T47D (cell line): ENCODE measurements at regions not wholly inside any gene's neighbourhood (a gene's known extent, or its start where the extent isn't known, plus 50 kb on each side); places are given as distances from the start of the nearest gene placed in this dataset.

Experiments used
- DNase-seq, 2 experiments: peaks; one replicate each; pipeline versions ENCODE4 v3.0.0 to v3.0.0-alpha.2; 2011 to 2012; ENCODE audit warnings: low read depth in 1 of 2, low spot score in 1 of 2
- JUND ChIP-seq: IDR thresholded peaks from 2 replicates; pipeline ENCODE4 v1.6.1; 2012; ENCODE audit warnings: low read depth
- in situ Hi-C: cut with HindIII; loops from 2 replicates; pipeline ENCODE4 v1.10.0; 2016; ENCODE audit warnings: low sequenced_read_pairs, low pct_unique_long_range_greater_than_20kb

- no peak for TF ChIP-seq JUND
- DNase-seq = no peak
- in situ Hi-C loops = no loop called here
Measured at GRCh38 chr13:79171141-79172061, 234.7 kb downstream of the RBM26 start.

- TF ChIP-seq JUND = no peak
- no peak for DNase-seq
- in situ Hi-C loops = no loop called here
Measured at GRCh38 chr13:79160818-79161217, 245.2 kb downstream of the RBM26 start.

GRCh38 chr13:79155883-79156282 is 250.2 kb downstream of the RBM26 start:
- DNase-seq = no peak
- no peak for TF ChIP-seq JUND
- in situ Hi-C loops = no loop called here

GRCh38 chr13:79149210-79149609 is 256.8 kb downstream of the RBM26 start:
- in situ Hi-C loops = no loop called here
- TF ChIP-seq JUND = no peak
- no peak for DNase-seq

GRCh38 chr13:79141082-79141481 is 265.0 kb downstream of the RBM26 start:
- no peak for DNase-seq
- in situ Hi-C loops = no loop called here
- no peak for TF ChIP-seq JUND

GRCh38 chr13:79128158-79128557 is 277.9 kb downstream of the RBM26 start:
- DNase-seq = no peak
- in situ Hi-C loops = no loop called here
- no peak for TF ChIP-seq JUND

- in situ Hi-C loops = no loop called here
- TF ChIP-seq JUND = no peak
- DNase-seq = no peak
Measured at GRCh38 chr13:79126706-79127105, 279.3 kb downstream of the RBM26 start.

- in situ Hi-C loops = no loop called here
- TF ChIP-seq JUND = no peak
- DNase-seq = no peak
Measured at GRCh38 chr13:79124183-79124582, 281.9 kb downstream of the RBM26 start.

GRCh38 chr13:79121286-79121685 is 284.8 kb downstream of the RBM26 start:
- no peak for DNase-seq
- in situ Hi-C loops = no loop called here
- no peak for TF ChIP-seq JUND

- DNase-seq = no peak
- in situ Hi-C loops = no loop called here
- TF ChIP-seq JUND = no peak
Measured at GRCh38 chr13:79119578-79120107, 286.4 kb downstream of the RBM26 start.

GRCh38 chr13:79112016-79112415 is 294.0 kb downstream of the RBM26 start:
- no peak for TF ChIP-seq JUND
- in situ Hi-C loops = no loop called here
- DNase-seq = no peak

GRCh38 chr13:79108914-79109643 is 297.0 kb downstream of the RBM26 start:
- peak in 1 of 2 experiments; percentile 28 for DNase-seq
- in situ Hi-C loops = no loop called here
- TF ChIP-seq JUND = no peak

- in situ Hi-C loops = no loop called here
- no peak for DNase-seq
- no peak for TF ChIP-seq JUND
Measured at GRCh38 chr13:79098596-79098995, 307.5 kb downstream of the RBM26 start.

GRCh38 chr13:79097201-79097600 is 308.9 kb downstream of the RBM26 start:
- no peak for TF ChIP-seq JUND
- in situ Hi-C loops = no loop called here
- DNase-seq = no peak
